Mesothelial cell of epicardium (in vitro differentiated cells): ENCODE measurements at regions not wholly inside any gene's neighbourhood (a gene's known extent, or its start where the extent isn't known, plus 50 kb on each side); places are given as distances from the start of the nearest gene placed in this dataset.

ENCODE experiments used
- DNase-seq, 2 experiments: peaks; one replicate each; pipeline ENCODE4 v3.0.0; 2021; ENCODE audit warnings: low spot score in 2 of 2; ENCODE audit not compliant: unreplicated experiment in 2 of 2
- H3K27ac Mint-ChIP-seq: 2 replicates; pipeline ENCODE4 v1.8.0; 2021; ENCODE audit warnings: mixed read lengths
- H3K27me3 Mint-ChIP-seq: 2 replicates; pipeline ENCODE4 v1.8.0; 2021; ENCODE audit warnings: low read depth, mixed read lengths
- H3K36me3 Mint-ChIP-seq: 2 replicates; pipeline ENCODE4 v1.8.0; 2021; ENCODE audit warnings: mixed read lengths
- H3K4me1 Mint-ChIP-seq: 2 replicates; pipeline ENCODE4 v1.8.0; 2021; ENCODE audit warnings: mixed read lengths
- H3K4me3 Mint-ChIP-seq: 2 replicates; pipeline ENCODE4 v1.8.0; 2021; ENCODE audit warnings: mild to moderate bottlenecking, moderate library complexity, mixed read lengths
- H3K9me3 Mint-ChIP-seq: 2 replicates; pipeline ENCODE4 v1.8.0; 2021; ENCODE audit warnings: mixed read lengths
- TF ChIP-seq, protein P1 (sequence below): fragments of 200-600 bp; sonication (generic); IDR thresholded peaks from one replicate; pipeline ENCODE4 v1.5.0; 2021; ENCODE audit warnings: antibody characterized with exemption; ENCODE audit not compliant: unreplicated experiment

DNA sequence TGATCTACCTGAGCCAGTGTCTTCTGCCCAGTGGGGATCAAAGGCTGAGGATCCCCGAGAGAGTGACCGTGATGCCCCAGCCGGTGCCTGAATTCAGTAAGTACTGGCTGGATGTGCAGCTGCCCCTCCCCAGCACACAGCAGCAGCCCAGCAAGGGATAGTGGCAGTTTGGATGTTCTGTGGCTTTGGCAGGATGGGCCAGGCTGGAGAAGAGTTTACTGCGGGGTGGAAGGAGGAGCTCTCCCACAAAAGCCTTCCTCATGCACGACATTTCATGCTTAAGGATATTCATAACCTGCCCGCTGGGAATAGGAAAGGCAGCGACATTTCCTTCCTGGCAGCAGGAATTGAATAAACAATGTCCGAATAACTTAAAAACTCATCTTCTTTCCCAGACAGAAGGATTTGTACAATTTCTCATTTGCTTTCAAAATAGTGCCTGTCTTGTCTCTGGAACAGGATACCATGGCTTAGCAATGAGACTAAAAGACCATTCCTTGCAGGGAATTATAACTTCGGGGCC lies 135.6 kb upstream of the PRMT8 start:
- no peak overlapping the region for H3K4me3 Mint-ChIP-seq
- H3K27me3 Mint-ChIP-seq = peaks cover 57% of the 10 kb centered on the region
- H3K4me1 Mint-ChIP-seq = no peaks in the 10 kb centered on the region
- no peak overlapping the region for H3K27ac Mint-ChIP-seq
- H3K36me3 Mint-ChIP-seq = no peaks in the 10 kb centered on the region
- H3K9me3 Mint-ChIP-seq = no peaks in the 10 kb centered on the region
- TF ChIP-seq, protein P1, sequence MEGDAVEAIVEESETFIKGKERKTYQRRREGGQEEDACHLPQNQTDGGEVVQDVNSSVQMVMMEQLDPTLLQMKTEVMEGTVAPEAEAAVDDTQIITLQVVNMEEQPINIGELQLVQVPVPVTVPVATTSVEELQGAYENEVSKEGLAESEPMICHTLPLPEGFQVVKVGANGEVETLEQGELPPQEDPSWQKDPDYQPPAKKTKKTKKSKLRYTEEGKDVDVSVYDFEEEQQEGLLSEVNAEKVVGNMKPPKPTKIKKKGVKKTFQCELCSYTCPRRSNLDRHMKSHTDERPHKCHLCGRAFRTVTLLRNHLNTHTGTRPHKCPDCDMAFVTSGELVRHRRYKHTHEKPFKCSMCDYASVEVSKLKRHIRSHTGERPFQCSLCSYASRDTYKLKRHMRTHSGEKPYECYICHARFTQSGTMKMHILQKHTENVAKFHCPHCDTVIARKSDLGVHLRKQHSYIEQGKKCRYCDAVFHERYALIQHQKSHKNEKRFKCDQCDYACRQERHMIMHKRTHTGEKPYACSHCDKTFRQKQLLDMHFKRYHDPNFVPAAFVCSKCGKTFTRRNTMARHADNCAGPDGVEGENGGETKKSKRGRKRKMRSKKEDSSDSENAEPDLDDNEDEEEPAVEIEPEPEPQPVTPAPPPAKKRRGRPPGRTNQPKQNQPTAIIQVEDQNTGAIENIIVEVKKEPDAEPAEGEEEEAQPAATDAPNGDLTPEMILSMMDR = no peak
- DNase-seq = no peak

DNA sequence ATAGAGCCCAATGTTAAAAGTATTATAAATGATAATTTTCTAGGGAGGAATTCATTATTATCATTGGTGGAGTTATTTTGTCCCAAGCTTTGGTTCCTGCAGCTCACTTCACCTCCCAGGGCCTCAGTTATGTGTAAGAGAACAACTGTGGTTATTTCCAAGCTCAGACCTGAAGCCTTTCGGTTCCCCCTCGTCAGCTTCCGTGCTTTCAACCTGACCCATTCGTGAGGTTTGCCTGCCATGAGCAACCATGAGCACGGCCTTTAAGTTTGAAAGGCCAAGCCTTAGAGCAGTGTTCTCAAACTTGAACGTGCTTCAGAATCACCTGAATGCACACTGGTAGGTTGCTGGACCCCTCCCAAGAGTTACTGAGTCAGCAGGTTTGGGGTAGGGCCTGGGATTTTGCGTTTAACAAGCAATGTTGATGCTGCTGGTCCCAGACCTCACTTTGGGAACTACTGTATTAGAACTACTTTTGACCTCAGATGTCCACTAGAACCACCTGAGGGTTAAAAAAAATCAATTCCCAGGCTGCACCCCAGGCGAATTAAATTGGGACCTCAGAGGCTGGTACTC lies 133.0 kb upstream of the PRMT8 start:
- Mint-ChIP-seq H3K27me3 (peaks cover 81% of the 10 kb centered on the region), H3K9me3 (no peaks in the 10 kb centered on the region), H3K27ac (no peak overlapping the region), H3K4me3 (no peak overlapping the region), H3K4me1 (no peaks in the 10 kb centered on the region), H3K36me3 (no peaks in the 10 kb centered on the region)
- DNase-seq = no peak
- TF ChIP-seq, protein P1 = no peak

DNA sequence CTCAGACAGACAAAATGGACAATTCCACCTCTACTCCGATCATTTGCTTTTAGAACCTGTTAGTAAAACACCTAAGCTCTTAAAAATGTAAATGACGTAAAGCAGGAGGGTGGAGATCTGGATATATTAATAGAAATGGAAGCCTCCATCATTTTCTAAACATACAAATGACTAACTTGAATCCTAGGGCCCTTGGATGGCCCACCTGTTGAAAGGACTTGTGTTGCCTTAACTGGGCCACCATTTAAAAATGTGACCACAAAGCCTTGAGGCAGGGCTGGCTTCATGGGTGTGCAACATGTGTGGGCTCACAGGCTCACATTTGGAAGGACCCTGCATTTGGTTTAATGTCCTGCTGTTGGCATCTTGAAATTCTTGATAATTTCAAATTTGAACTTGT lies 131.5 kb upstream of the PRMT8 start:
- no peak overlapping the region for H3K4me3 Mint-ChIP-seq
- no peaks in the 10 kb centered on the region for H3K4me1 Mint-ChIP-seq
- TF ChIP-seq, protein P1 = no peak
- H3K27ac Mint-ChIP-seq = no peak overlapping the region
- H3K36me3 Mint-ChIP-seq = no peaks in the 10 kb centered on the region
- peaks cover 82% of the 10 kb centered on the region for H3K27me3 Mint-ChIP-seq
- H3K9me3 Mint-ChIP-seq = no peaks in the 10 kb centered on the region
- no peak for DNase-seq

DNA sequence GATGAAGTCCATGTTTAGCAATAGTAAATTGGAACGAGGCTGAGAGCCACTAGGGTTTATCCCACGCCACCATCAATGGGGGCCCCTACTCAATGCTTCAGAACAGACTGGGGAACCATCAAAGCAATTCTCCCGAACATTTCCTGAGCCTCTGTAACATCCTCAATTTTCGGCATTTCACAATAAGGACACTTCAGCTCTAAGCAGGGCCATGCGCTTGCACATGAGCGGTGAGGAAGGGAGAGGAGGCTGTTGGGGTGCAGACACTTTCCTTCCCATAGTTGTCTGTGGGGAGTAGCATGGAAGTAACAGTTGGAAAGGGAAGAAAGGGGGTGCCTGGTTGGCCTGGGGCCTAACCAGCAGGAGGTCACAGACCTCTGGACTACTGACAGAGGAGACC lies 129.9 kb upstream of the PRMT8 start:
- Mint-ChIP-seq H3K36me3 (no peaks in the 10 kb centered on the region), H3K27ac (no peak overlapping the region), H3K4me1 (peaks cover 4% of the 10 kb centered on the region), H3K27me3 (peaks cover 81% of the 10 kb centered on the region), H3K9me3 (no peaks in the 10 kb centered on the region), H3K4me3 (no peak overlapping the region)
- DNase-seq = no peak
- TF ChIP-seq, protein P1 = no peak

DNA sequence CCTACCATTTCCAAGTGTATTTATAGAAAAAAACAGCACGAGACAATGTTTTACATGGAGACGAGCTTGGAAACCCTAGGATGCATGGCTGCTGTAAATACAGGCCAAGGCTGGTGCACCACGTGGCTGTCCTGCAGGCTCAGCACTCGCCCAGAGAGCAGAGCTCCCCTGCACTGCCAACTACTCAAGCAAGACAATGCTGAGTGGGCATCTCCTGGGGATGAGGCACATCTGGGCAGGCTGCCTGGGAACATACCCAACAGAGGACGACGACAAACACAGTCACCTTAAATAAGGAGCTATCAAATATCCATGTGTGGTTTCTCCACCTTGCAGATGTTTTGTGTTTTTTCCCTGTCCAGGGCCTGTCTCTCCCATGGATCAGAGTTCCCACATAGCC lies 128.3 kb upstream of the PRMT8 start:
- no peaks in the 10 kb centered on the region for H3K36me3 Mint-ChIP-seq
- H3K4me3 Mint-ChIP-seq = no peak overlapping the region
- H3K27me3 Mint-ChIP-seq = peaks cover 69% of the 10 kb centered on the region
- peaks cover 4% of the 10 kb centered on the region for H3K4me1 Mint-ChIP-seq
- DNase-seq = no peak
- no peak overlapping the region for H3K27ac Mint-ChIP-seq
- no peaks in the 10 kb centered on the region for H3K9me3 Mint-ChIP-seq
- TF ChIP-seq, protein P1 = no peak

DNA sequence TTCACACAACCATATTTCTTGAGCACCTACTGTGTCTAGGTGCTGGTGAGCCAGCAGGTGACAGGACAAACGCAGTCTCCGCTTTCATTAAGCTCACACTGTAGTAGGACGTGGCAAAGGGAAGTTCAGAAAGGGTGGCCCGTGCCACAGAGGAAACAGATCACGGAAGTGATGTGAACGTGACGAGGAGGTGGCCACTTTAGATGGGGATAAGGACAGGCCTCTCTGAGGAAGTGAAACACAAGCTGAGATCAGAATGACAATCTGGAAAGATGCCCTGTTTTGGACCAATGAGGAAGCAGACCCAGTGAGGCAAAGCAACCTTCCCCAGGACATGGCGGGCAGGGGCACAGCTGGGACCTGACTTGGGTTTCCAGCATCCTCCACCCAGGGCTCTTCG lies 127.4 kb upstream of the PRMT8 start:
- H3K9me3 Mint-ChIP-seq = no peaks in the 10 kb centered on the region
- H3K36me3 Mint-ChIP-seq = no peaks in the 10 kb centered on the region
- H3K4me1 Mint-ChIP-seq = peaks cover 4% of the 10 kb centered on the region
- TF ChIP-seq, protein P1 = no peak
- H3K27ac Mint-ChIP-seq = no peak overlapping the region
- no peak for DNase-seq
- peaks cover 66% of the 10 kb centered on the region for H3K27me3 Mint-ChIP-seq
- no peak overlapping the region for H3K4me3 Mint-ChIP-seq
